Trophoblast cell (in vitro differentiated cells and primary cell): ENCODE measurements at regions not wholly inside any gene's neighbourhood (a gene's known extent, or its start where the extent isn't known, plus 50 kb on each side); places are given as distances from the start of the nearest gene placed in this dataset.
"Not testable (repeated sequence)": the region's sequence is repeated elsewhere in the genome, so short reads cannot be mapped to it uniquely, and the experiment has no call there.

Source experiments
- DNase-seq, 2 donors: peaks; one replicate each; pipeline ENCODE4 v3.0.0-alpha.2; 2016
- H2AFZ ChIP-seq: 2 replicates; pipeline ENCODE4 v1.6.1; 2013; ENCODE audit warnings: low read length, moderate library complexity, mild to moderate bottlenecking; ENCODE audit not compliant: insufficient read depth, poor library complexity
- H2AK5ac ChIP-seq: 2 replicates; pipeline ENCODE4 v1.6.1; 2013; ENCODE audit warnings: mild to moderate bottlenecking, low read length
- H2BK120ac ChIP-seq: 2 replicates; pipeline ENCODE4 v1.6.1; 2013; ENCODE audit warnings: low read length, mild to moderate bottlenecking, moderate library complexity; ENCODE audit not compliant: insufficient read depth, poor library complexity
- H2BK12ac ChIP-seq: 2 replicates; pipeline ENCODE4 v1.6.1; 2013; ENCODE audit warnings: mild to moderate bottlenecking, low read length, moderate library complexity
- H2BK5ac ChIP-seq: 2 replicates; pipeline ENCODE4 v1.6.1; 2013; ENCODE audit warnings: low read length, low read depth, moderate library complexity, mild to moderate bottlenecking; ENCODE audit not compliant: poor library complexity
- H3K14ac ChIP-seq: 2 replicates; pipeline ENCODE4 v1.6.1; 2013; ENCODE audit warnings: mild to moderate bottlenecking, low read length
- H3K18ac ChIP-seq: 2 replicates; pipeline ENCODE4 v1.6.1; 2013; ENCODE audit warnings: mild to moderate bottlenecking, low read length
- H3K23ac ChIP-seq: 2 replicates; pipeline ENCODE4 v1.6.1; 2013; ENCODE audit warnings: low read length
- H3K27ac ChIP-seq: 2 replicates; pipeline ENCODE4 v1.5.1; 2013; ENCODE audit warnings: low read depth, mild to moderate bottlenecking, inconsistent platforms, low read length, moderate library complexity
- H3K27me3 ChIP-seq: 2 replicates; pipeline ENCODE4 v1.6.1; 2013; ENCODE audit warnings: inconsistent platforms, mild to moderate bottlenecking, low read length, moderate library complexity; ENCODE audit not compliant: insufficient read depth
- H3K36me3 ChIP-seq, 2 experiments: 1 replicate in 1 of 2; 2 replicates in 1 of 2; pipeline ENCODE4 v1.6.1; 2013; ENCODE audit warnings: low read length in 2 of 2, mild to moderate bottlenecking in 2 of 2, moderate library complexity in 1 of 2; ENCODE audit not compliant: insufficient read depth in 2 of 2, control insufficient read depth in 1 of 2
- H3K4ac ChIP-seq: 2 replicates; pipeline ENCODE4 v1.6.1; 2013; ENCODE audit warnings: low read depth, mild to moderate bottlenecking, low read length, moderate library complexity
- H3K4me1 ChIP-seq, 2 experiments: 1 replicate in 1 of 2; 2 replicates in 1 of 2; pipeline ENCODE4 v1.6.1; 2013; ENCODE audit warnings: low read length in 2 of 2, mild to moderate bottlenecking in 2 of 2, moderate library complexity in 1 of 2; ENCODE audit not compliant: insufficient read depth in 2 of 2, control insufficient read depth in 1 of 2
- H3K4me2 ChIP-seq: 2 replicates; pipeline ENCODE4 v1.6.1; 2013; ENCODE audit warnings: inconsistent platforms, mild to moderate bottlenecking, low read length, moderate library complexity
- H3K4me3 ChIP-seq: 2 replicates; pipeline ENCODE4 v1.5.1; 2013; ENCODE audit warnings: mild to moderate bottlenecking, low read depth, low read length, inconsistent platforms
- H3K79me1 ChIP-seq: one replicate; pipeline ENCODE4 v1.6.1; 2013; ENCODE audit warnings: low read length
- H3K79me2 ChIP-seq: 2 replicates; pipeline ENCODE4 v1.6.1; 2013; ENCODE audit warnings: low read length, mild to moderate bottlenecking; ENCODE audit not compliant: control insufficient read depth, insufficient read depth, poor library complexity
- H3K9ac ChIP-seq: 2 replicates; pipeline ENCODE4 v1.6.1; 2013; ENCODE audit warnings: mild to moderate bottlenecking, low read length
- H3K9me3 ChIP-seq: 2 replicates; pipeline ENCODE4 v1.6.1; 2013; ENCODE audit warnings: low read depth, mild to moderate bottlenecking, control low read depth, inconsistent platforms, low read length; ENCODE audit not compliant: insufficient read depth
- H4K12ac ChIP-seq: 2 replicates; pipeline ENCODE4 v1.6.1; 2013; ENCODE audit warnings: low read depth, mild to moderate bottlenecking, low read length, moderate library complexity
- H4K8ac ChIP-seq: 2 replicates; pipeline ENCODE4 v1.6.1; 2013; ENCODE audit warnings: low read depth, mild to moderate bottlenecking, low read length, moderate library complexity
- H4K91ac ChIP-seq: one replicate; pipeline ENCODE4 v1.6.1; 2013; ENCODE audit warnings: low read depth, mild to moderate bottlenecking, low read length, moderate library complexity
- WGBS: extraction: QIAGEN DNeasy Blood & Tissue Kit; methylation state at CpG from one replicate; pipeline ENCODE4 v1.1.7; 2013; ENCODE audit warnings: missing lambda C conversion rate; ENCODE audit not compliant: insufficient read length, insufficient coverage; ENCODE audit errors: extremely low coverage; 5-methylcytosine and 5-hydroxymethylcytosine counted together

- not testable (repeated sequence) for H3K9me3 ChIP-seq, DNase-seq, H2BK12ac ChIP-seq, H2BK120ac ChIP-seq, H3K4me2 ChIP-seq, H3K79me1 ChIP-seq, H2AK5ac ChIP-seq, H3K18ac ChIP-seq, H3K27me3 ChIP-seq, H3K23ac ChIP-seq, H3K4me1 ChIP-seq, H2AFZ ChIP-seq, H3K4ac ChIP-seq, H3K79me2 ChIP-seq, H4K12ac ChIP-seq, H3K9ac ChIP-seq, H3K4me3 ChIP-seq, H3K14ac ChIP-seq, H3K36me3 ChIP-seq, H4K91ac ChIP-seq, H2BK5ac ChIP-seq, H3K27ac ChIP-seq, H4K8ac ChIP-seq
- WGBS = no CpG with 5 or more reads among the region's 33 CpGs
Observed at GRCh38 chr3:162987085-162987794, 1490.6 kb downstream of the OTOL1 start.

GRCh38 chr3:162992741-162993140 is 1496.1 kb downstream of the OTOL1 start:
- H3K27ac ChIP-seq = no peak overlapping the region
- H3K14ac ChIP-seq = no peak overlapping the region
- no peaks in the 10 kb centered on the region for H3K36me3 ChIP-seq
- H3K9ac ChIP-seq = no peak overlapping the region
- H3K9me3 ChIP-seq = no peaks in the 10 kb centered on the region
- H2AK5ac ChIP-seq = no peak overlapping the region
- H3K4ac ChIP-seq = no peak overlapping the region
- H2AFZ ChIP-seq = no peak overlapping the region
- H3K4me3 ChIP-seq = no peak overlapping the region
- no peak overlapping the region for H4K91ac ChIP-seq
- H2BK120ac ChIP-seq = no peak overlapping the region
- H3K4me1 ChIP-seq = no peaks in the 10 kb centered on the region
- H2BK5ac ChIP-seq = no peak overlapping the region
- no peak overlapping the region for H4K12ac ChIP-seq
- H3K4me2 ChIP-seq = no peak overlapping the region
- no peak overlapping the region for H3K18ac ChIP-seq
- no peak for DNase-seq
- WGBS = no CpG with 5 or more reads among the region's 2 CpGs
- H3K79me1 ChIP-seq = no peaks in the 10 kb centered on the region
- no peak overlapping the region for H2BK12ac ChIP-seq
- no peak overlapping the region for H4K8ac ChIP-seq
- no peaks in the 10 kb centered on the region for H3K79me2 ChIP-seq
- no peak overlapping the region for H3K23ac ChIP-seq
- no peaks in the 10 kb centered on the region for H3K27me3 ChIP-seq

DNA sequence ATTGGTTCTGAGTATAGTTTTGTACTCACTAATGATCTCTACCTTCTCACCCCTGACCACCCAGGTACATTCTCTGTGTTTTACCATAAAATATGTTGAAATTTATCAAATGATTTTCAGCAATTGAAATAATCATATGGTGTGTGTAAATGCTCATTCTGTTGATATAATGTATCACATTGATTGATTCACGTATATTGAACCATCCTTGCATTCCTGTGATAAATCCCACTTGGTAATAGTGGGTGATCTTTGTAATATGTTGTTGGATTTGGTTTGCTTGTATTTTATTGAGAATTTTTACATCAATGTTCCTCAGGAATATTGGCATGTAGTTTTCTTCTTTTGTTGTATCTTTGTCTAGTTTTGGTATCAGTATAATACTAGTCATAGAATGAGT is 1497.6 kb downstream of the OTOL1 start:
- WGBS = no CpG with 5 or more reads among the region's 1 CpG
- no peaks in the 10 kb centered on the region for H3K9me3 ChIP-seq
- H3K27me3 ChIP-seq = no peaks in the 10 kb centered on the region
- H3K9ac ChIP-seq = no peak overlapping the region
- no peak overlapping the region for H4K91ac ChIP-seq
- no peak overlapping the region for H3K14ac ChIP-seq
- no peak overlapping the region for H3K4me3 ChIP-seq
- H3K79me1 ChIP-seq = no peaks in the 10 kb centered on the region
- no peak overlapping the region for H2BK120ac ChIP-seq
- DNase-seq = no peak
- H4K12ac ChIP-seq = no peak overlapping the region
- no peak overlapping the region for H4K8ac ChIP-seq
- no peak overlapping the region for H3K27ac ChIP-seq
- no peaks in the 10 kb centered on the region for H3K36me3 ChIP-seq
- no peak overlapping the region for H3K4ac ChIP-seq
- H3K4me2 ChIP-seq = no peak overlapping the region
- no peak overlapping the region for H2AK5ac ChIP-seq
- H3K23ac ChIP-seq = no peak overlapping the region
- H3K4me1 ChIP-seq = no peaks in the 10 kb centered on the region
- no peaks in the 10 kb centered on the region for H3K79me2 ChIP-seq
- no peak overlapping the region for H2AFZ ChIP-seq
- H3K18ac ChIP-seq = no peak overlapping the region
- no peak overlapping the region for H2BK5ac ChIP-seq
- no peak overlapping the region for H2BK12ac ChIP-seq

DNA sequence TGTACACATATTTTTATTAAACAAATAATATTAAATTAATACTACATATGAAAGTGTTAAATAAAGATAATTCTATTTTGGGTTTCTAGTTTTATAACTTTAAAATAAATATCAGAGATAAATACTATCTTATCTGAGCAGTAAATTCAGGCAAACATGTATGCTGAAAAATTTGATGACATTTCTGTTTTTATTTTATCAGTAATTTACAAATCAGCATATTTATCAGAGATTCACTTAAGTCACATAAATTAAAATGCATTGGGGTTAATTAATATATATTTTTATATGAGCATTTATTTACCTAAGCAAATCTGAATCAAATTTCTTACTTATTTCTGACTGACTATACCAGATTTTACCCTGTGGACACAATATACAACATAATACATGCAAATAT is 1499.8 kb downstream of the OTOL1 start:
- Histone ChIP-seq H4K12ac (no peak overlapping the region), H3K36me3 (no peaks in the 10 kb centered on the region), H3K9ac (no peak overlapping the region), H3K4me1 (no peaks in the 10 kb centered on the region), H3K4me2 (no peak overlapping the region), H2AFZ (no peak overlapping the region), H2BK5ac (no peak overlapping the region), H3K9me3 (no peaks in the 10 kb centered on the region), H2AK5ac (no peak overlapping the region), H3K23ac (no peak overlapping the region), H4K8ac (no peak overlapping the region), H3K79me1 (no peaks in the 10 kb centered on the region), H3K4ac (no peak overlapping the region), H3K4me3 (no peak overlapping the region), H3K27me3 (no peaks in the 10 kb centered on the region), H4K91ac (no peak overlapping the region), H3K79me2 (no peaks in the 10 kb centered on the region), H3K18ac (no peak overlapping the region), H2BK120ac (no peak overlapping the region), H3K27ac (no peak overlapping the region), H2BK12ac (no peak overlapping the region), H3K14ac (no peak overlapping the region)
- DNase-seq = no peak
